SU-DHL-6 (cell line): ENCODE measurements at regions not wholly inside any gene's neighbourhood (a gene's known extent, or its start where the extent isn't known, plus 50 kb on each side); places are given as distances from the start of the nearest gene placed in this dataset.

Source experiments
- H2AFZ ChIP-seq: fragments of 200-600 bp; sonication (generic); 2 replicates; pipeline ENCODE4 v1.6.1; 2014; ENCODE audit warnings: low read depth, mild to moderate bottlenecking, moderate library complexity, mixed read lengths, antibody characterized with exemption, low read length; ENCODE audit not compliant: severe bottlenecking
- H3F3A ChIP-seq: fragments of 200-600 bp; shearing (Covaris generic); 2 replicates; pipeline ENCODE4 v1.6.0; 2016; ENCODE audit warnings: antibody characterized with exemption, mild to moderate bottlenecking; ENCODE audit not compliant: insufficient read depth
- H3K27ac ChIP-seq: fragments of 200-600 bp; sonication (generic); 2 replicates; pipeline ENCODE4 v1.5.1; 2016; ENCODE audit warnings: low read depth, mild to moderate bottlenecking, low read length, moderate library complexity, mixed read lengths
- H3K27me3 ChIP-seq: fragments of 200-600 bp; sonication (generic), shearing (Covaris generic); 2 replicates; pipeline ENCODE4 v1.6.0; 2014; ENCODE audit warnings: mild to moderate bottlenecking, low read length
- H3K36me3 ChIP-seq: fragments of 200-600 bp; sonication (generic); 2 replicates; pipeline ENCODE4 v1.6.1; 2014; ENCODE audit warnings: mild to moderate bottlenecking, low read length, mixed read lengths
- H3K4me2 ChIP-seq: fragments of 300-600, 200-600 bp; shearing (Covaris generic), sonication (generic); 2 replicates; pipeline ENCODE4 v1.6.0; 2014; ENCODE audit warnings: low read length, low read depth, mild to moderate bottlenecking; ENCODE audit not compliant: poor library complexity, severe bottlenecking
- H3K4me3 ChIP-seq: fragments of 200-600 bp; sonication (generic); 2 replicates; pipeline ENCODE4 v1.5.1; 2014; ENCODE audit warnings: antibody characterized with exemption, low read length, mild to moderate bottlenecking, mixed read lengths; ENCODE audit not compliant: insufficient read depth, poor library complexity, severe bottlenecking
- H3K79me2 ChIP-seq: fragments of 200-600 bp; sonication (generic); 2 replicates; pipeline ENCODE4 v1.6.1; 2014; ENCODE audit warnings: mild to moderate bottlenecking, low read length, moderate library complexity; ENCODE audit not compliant: insufficient read depth
- H3K9ac ChIP-seq: fragments of 200-600 bp; sonication (generic); 2 replicates; pipeline ENCODE4 v1.7.0; 2014; ENCODE audit warnings: mild to moderate bottlenecking, low read length
- H3K9me2 ChIP-seq: fragments of 200-600 bp; sonication (generic); replicated peaks from 2 replicates; pipeline ENCODE4 v1.6.1; 2014; ENCODE audit warnings: low read length; ENCODE audit not compliant: insufficient read depth
- H3K9me3 ChIP-seq: fragments of 200-600 bp; sonication (generic); 2 replicates; pipeline ENCODE4 v1.6.1; 2014; ENCODE audit warnings: low read length, mixed read lengths; ENCODE audit not compliant: insufficient read depth
- H4K20me1 ChIP-seq: fragments of 200-600 bp; sonication (generic); 2 replicates; pipeline ENCODE4 v1.6.1; 2014; ENCODE audit warnings: low read depth, mild to moderate bottlenecking, antibody characterized with exemption, low read length, moderate library complexity, mixed read lengths
- CTCF ChIP-seq: fragments of 200-600 bp; sonication (generic); IDR thresholded peaks from one replicate; pipeline ENCODE4 v1.5.1; 2017; ENCODE audit warnings: antibody characterized with exemption, mild to moderate bottlenecking, low read length, moderate library complexity; ENCODE audit not compliant: insufficient read depth, poor library complexity, severe bottlenecking
- EZH2phosphoT487 ChIP-seq: fragments of 200-600 bp; sonication (generic), shearing (Covaris generic); conservative IDR thresholded peaks from 2 replicates; pipeline ENCODE4 v1.6.1; 2018; ENCODE audit warnings: mild to moderate bottlenecking, antibody characterized with exemption, low read length, moderate library complexity, mixed read lengths

GRCh38 chr13:76012091-76012721 lies 376.1 kb downstream of the LMO7 start:
- no peaks in the 10 kb centered on the region for H3K36me3 ChIP-seq
- no peak overlapping the region for H3K27ac ChIP-seq
- no peak overlapping the region for H3K4me3 ChIP-seq
- no peak overlapping the region for H2AFZ ChIP-seq
- H3K27me3 ChIP-seq, result no peaks in the 10 kb centered on the region
- H3K79me2 ChIP-seq, result no peaks in the 10 kb centered on the region
- no peaks in the 10 kb centered on the region for H3K9me3 ChIP-seq
- no peak overlapping the region for H3K4me2 ChIP-seq
- H3K9me2 ChIP-seq, result no peaks in the 10 kb centered on the region
- no peak overlapping the region for H3K9ac ChIP-seq
- H4K20me1 ChIP-seq, result no peaks in the 10 kb centered on the region
- TF ChIP-seq EZH2phosphoT487 (no peak), CTCF (no peak)
- no peaks in the 10 kb centered on the region for H3F3A ChIP-seq

- H3K4me3 ChIP-seq, result no peak overlapping the region
- H3F3A ChIP-seq, result no peaks in the 10 kb centered on the region
- no peak overlapping the region for H3K9ac ChIP-seq
- TF ChIP-seq EZH2phosphoT487 (no peak), CTCF (no peak)
- no peak overlapping the region for H3K4me2 ChIP-seq
- no peaks in the 10 kb centered on the region for H4K20me1 ChIP-seq
- H3K9me3 ChIP-seq, result no peaks in the 10 kb centered on the region
- H3K27ac ChIP-seq, result no peak overlapping the region
- no peak overlapping the region for H2AFZ ChIP-seq
- H3K36me3 ChIP-seq, result no peaks in the 10 kb centered on the region
- H3K27me3 ChIP-seq, result no peaks in the 10 kb centered on the region
- no peaks in the 10 kb centered on the region for H3K9me2 ChIP-seq
- no peaks in the 10 kb centered on the region for H3K79me2 ChIP-seq
Observed at GRCh38 chr13:76009267-76009890, 373.2 kb downstream of the LMO7 start.

- Histone ChIP-seq H3K9ac (no peak overlapping the region), H4K20me1 (0 out of 2 replicates have a peak, but pooled peaks cover 3% of the 10 kb centered on the region), H3K79me2 (no peaks in the 10 kb centered on the region), H3K4me3 (no peak overlapping the region), H3F3A (no peaks in the 10 kb centered on the region), H3K27me3 (no peaks in the 10 kb centered on the region), H3K36me3 (no peaks in the 10 kb centered on the region; the same call in 1 of the 2 replicates), H3K27ac (no peak overlapping the region), H3K9me3 (no peaks in the 10 kb centered on the region), H2AFZ (no peak overlapping the region), H3K4me2 (no peak overlapping the region), H3K9me2 (no peaks in the 10 kb centered on the region)
- no peak for TF ChIP-seq CTCF
- no peak for TF ChIP-seq EZH2phosphoT487
Observed at GRCh38 chr13:76004416-76004815, 368.3 kb downstream of the LMO7 start.
